Neural cell (in vitro differentiated cells): ENCODE measurements at regions not wholly inside any gene's neighbourhood (a gene's known extent, or its start where the extent isn't known, plus 50 kb on each side); places are given as distances from the start of the nearest gene placed in this dataset.

Experiments
- H2AFZ ChIP-seq: fragments of 200-600, 300-800 bp; sonication (generic), shearing (Covaris generic); 2 replicates; pipeline ENCODE4 v1.6.0; 2014; ENCODE audit warnings: low read depth, mild to moderate bottlenecking, antibody characterized with exemption, low read length, moderate library complexity
- H3F3A ChIP-seq: fragments of 200-600 bp; shearing (Covaris generic); 2 replicates; pipeline ENCODE4 v1.6.1; 2016; ENCODE audit warnings: mild to moderate bottlenecking, moderate library complexity, mixed read lengths, antibody characterized with exemption, low read length; ENCODE audit not compliant: insufficient read depth, poor library complexity, severe bottlenecking
- H3K27ac ChIP-seq: fragments of 200-600, 300-800 bp; sonication (generic), shearing (Covaris generic); 2 replicates; pipeline ENCODE4 v1.5.1; 2014; ENCODE audit warnings: mild to moderate bottlenecking, low read length, moderate library complexity
- H3K27me3 ChIP-seq: fragments of 300-800, 200-600 bp; sonication (generic), shearing (Covaris generic); 2 replicates; pipeline ENCODE4 v1.6.0; 2014; ENCODE audit warnings: mild to moderate bottlenecking, low read depth, low read length, moderate library complexity; ENCODE audit not compliant: insufficient read depth
- H3K36me3 ChIP-seq: fragments of 300-800, 200-600 bp; sonication (generic), shearing (Covaris generic); 2 replicates; pipeline ENCODE4 v1.5.1; 2014; ENCODE audit warnings: mild to moderate bottlenecking, antibody characterized with exemption, low read length, moderate library complexity; ENCODE audit not compliant: insufficient read depth
- H3K4me2 ChIP-seq: fragments of 300-800, 200-600 bp; sonication (generic), shearing (Covaris generic); 2 replicates; pipeline ENCODE4 v1.6.0; 2014; ENCODE audit warnings: mild to moderate bottlenecking, low read length
- H3K4me3 ChIP-seq: fragments of 300-800, 200-600 bp; sonication (generic), shearing (Covaris generic); 2 replicates; pipeline ENCODE4 v1.5.1; 2014; ENCODE audit warnings: mild to moderate bottlenecking, low read length, moderate library complexity
- H3K79me2 ChIP-seq: fragments of 200-600 bp; shearing (Covaris generic); replicated peaks from 2 replicates; pipeline ENCODE4 v1.6.0; 2014; ENCODE audit warnings: mild to moderate bottlenecking, low read length, moderate library complexity; ENCODE audit not compliant: insufficient read depth
- H3K9ac ChIP-seq: fragments of 300-800, 200-600 bp; sonication (generic), shearing (Covaris generic); 2 replicates; pipeline ENCODE4 v1.6.1; 2016; ENCODE audit warnings: mild to moderate bottlenecking, low read length, mixed read lengths
- H3K9me2 ChIP-seq: fragments of 200-600 bp; shearing (Covaris generic); 2 replicates; pipeline ENCODE4 v1.6.1; 2016; ENCODE audit warnings: mild to moderate bottlenecking, low read length, mixed read lengths; ENCODE audit not compliant: insufficient read depth
- H3K9me3 ChIP-seq: fragments of 200-600, 300-800 bp; sonication (generic), shearing (Covaris generic); 2 replicates; pipeline ENCODE4 v1.6.1; 2016; ENCODE audit warnings: mild to moderate bottlenecking, mixed run types, low read length, moderate library complexity, mixed read lengths
- H4K20me1 ChIP-seq: fragments of 200-600 bp; shearing (Covaris generic); 2 replicates; pipeline ENCODE4 v1.6.1; 2016; ENCODE audit warnings: mild to moderate bottlenecking, mixed run types; ENCODE audit not compliant: insufficient read depth
- CTCF ChIP-seq: fragments of 450-650 bp; IDR thresholded peaks from 2 replicates; pipeline ENCODE4 v1.5.1; 2014; ENCODE audit warnings: antibody characterized with exemption, mild to moderate bottlenecking, moderate library complexity; ENCODE audit not compliant: poor library complexity, severe bottlenecking
- EP300 ChIP-seq: fragments of 450-650 bp; conservative IDR thresholded peaks from 2 replicates; pipeline ENCODE4 v1.6.1; 2014; ENCODE audit warnings: antibody characterized with exemption, mild to moderate bottlenecking, moderate library complexity; ENCODE audit not compliant: poor library complexity, severe bottlenecking
- EZH2 ChIP-seq: fragments of 200-600, 300-800 bp; shearing (Covaris generic), sonication (generic); IDR thresholded peaks from 2 replicates; pipeline ENCODE4 v1.6.1; 2014; ENCODE audit warnings: antibody characterized with exemption, low read length, borderline replicate concordance, mild to moderate bottlenecking; ENCODE audit not compliant: insufficient read depth, poor library complexity, severe bottlenecking
- MXI1 ChIP-seq: fragments of 450-650 bp; conservative IDR thresholded peaks from 2 replicates; pipeline ENCODE4 v1.6.1; 2014; ENCODE audit warnings: antibody characterized with exemption, mild to moderate bottlenecking; ENCODE audit not compliant: poor library complexity, severe bottlenecking
- POLR2AphosphoS5 ChIP-seq: IDR thresholded peaks from 2 replicates; pipeline ENCODE4 v1.6.1; 2012
- RAD21 ChIP-seq: fragments of 450-650 bp; conservative IDR thresholded peaks from 2 replicates; pipeline ENCODE4 v1.6.1; 2014; ENCODE audit warnings: antibody characterized with exemption, mild to moderate bottlenecking, moderate library complexity
- REST ChIP-seq: IDR thresholded peaks from 2 replicates; pipeline ENCODE4 v1.6.1; 2012; ENCODE audit warnings: borderline replicate concordance
- SMC3 ChIP-seq: fragments of 450-650 bp; conservative IDR thresholded peaks from 2 replicates; pipeline ENCODE4 v1.6.1; 2014; ENCODE audit warnings: antibody characterized with exemption, mild to moderate bottlenecking, moderate library complexity; ENCODE audit not compliant: poor library complexity
- TAF1 ChIP-seq: IDR thresholded peaks from 2 replicates; pipeline ENCODE4 v1.6.1; 2012; ENCODE audit warnings: low read depth

GRCh38 chr12:113568021-113568420 lies 96.3 kb upstream of the LHX5 start:
- H3F3A ChIP-seq: no peaks in the 10 kb centered on the region
- no peak overlapping the region for H3K4me2 ChIP-seq
- no peaks in the 10 kb centered on the region for H3K27me3 ChIP-seq
- H3K4me3 ChIP-seq: no peak overlapping the region
- H3K27ac ChIP-seq: no peak overlapping the region
- TF ChIP-seq POLR2AphosphoS5: no peak
- no peak for TF ChIP-seq RAD21
- TF ChIP-seq MXI1: no peak
- no peak for TF ChIP-seq EZH2
- no peak for TF ChIP-seq SMC3
- TF ChIP-seq REST: no peak
- TF ChIP-seq TAF1: no peak
- no peak for TF ChIP-seq EP300
- TF ChIP-seq CTCF: no peak
- no peak overlapping the region for H2AFZ ChIP-seq
- H3K9ac ChIP-seq: no peak overlapping the region
- H3K36me3 ChIP-seq: no peaks in the 10 kb centered on the region
- no peaks in the 10 kb centered on the region for H3K9me2 ChIP-seq
- no peaks in the 10 kb centered on the region for H4K20me1 ChIP-seq
- H3K9me3 ChIP-seq: no peaks in the 10 kb centered on the region
- H3K79me2 ChIP-seq: no peaks in the 10 kb centered on the region

GRCh38 chr12:113565368-113565767 lies 93.7 kb upstream of the LHX5 start:
- no peak overlapping the region for H3K4me3 ChIP-seq
- H3K9me3 ChIP-seq: no peaks in the 10 kb centered on the region
- no peak for TF ChIP-seq EZH2
- no peak for TF ChIP-seq REST
- TF ChIP-seq POLR2AphosphoS5: no peak
- no peak for TF ChIP-seq MXI1
- TF ChIP-seq EP300: no peak
- H3K27ac ChIP-seq: no peak overlapping the region
- H3K79me2 ChIP-seq: no peaks in the 10 kb centered on the region
- H2AFZ ChIP-seq: no peak overlapping the region
- no peaks in the 10 kb centered on the region for H3K27me3 ChIP-seq
- no peaks in the 10 kb centered on the region for H3K9me2 ChIP-seq
- H3K9ac ChIP-seq: no peak overlapping the region
- no peaks in the 10 kb centered on the region for H3F3A ChIP-seq
- no peaks in the 10 kb centered on the region for H4K20me1 ChIP-seq
- H3K4me2 ChIP-seq: no peak overlapping the region
- no peaks in the 10 kb centered on the region for H3K36me3 ChIP-seq
